ENCODE measurements at regions not wholly inside any gene's neighbourhood (a gene's known extent, or its start where the extent isn't known, plus 50 kb on each side); places are given as distances from the start of the nearest gene placed in this dataset.

- H3K9me3 Mint-ChIP-seq = no peaks in the 10 kb centered on the region
- DNase-seq = no peak
- intact Hi-C loops (cut with micrococcal nuclease) = no loop called here
- no peak overlapping the region for H3K4me3 Mint-ChIP-seq
- H3K27ac Mint-ChIP-seq = no peak overlapping the region
- H3K27me3 Mint-ChIP-seq (ENCODE audit: low read depth) = no peaks in the 10 kb centered on the region
- CTCF ChIA-PET = interaction anchor here (0.7 to 1.7 kb wide), 6 partner anchors 9 to 52 kb away, joined by 3 to 5 read pairs (median 3); no protein-coding TSS in a partner anchor
- H3K36me3 Mint-ChIP-seq (ENCODE audit: low read depth) = no peaks in the 10 kb centered on the region
- H3K4me1 Mint-ChIP-seq (ENCODE audit: low read depth) = peaks cover 35% of the 10 kb centered on the region
Observed at GRCh38 chr13:48181482-48182145, 51.4 kb upstream of the ITM2B start.

GRCh38 chr13:48178126-48178525 lies 54.9 kb upstream of the ITM2B start:
- Mint-ChIP-seq H3K36me3 (ENCODE audit: low read depth) (no peaks in the 10 kb centered on the region), H3K9me3 (no peaks in the 10 kb centered on the region), H3K27me3 (ENCODE audit: low read depth) (no peaks in the 10 kb centered on the region), H3K4me3 (no peak overlapping the region), H3K4me1 (ENCODE audit: low read depth) (peaks cover 10% of the 10 kb centered on the region), H3K27ac (no peak overlapping the region)
- CTCF ChIA-PET = interaction anchor here (1.9 kb wide), 1 partner anchor 9 kb away, joined by 6 read pairs; no protein-coding TSS in a partner anchor
- intact Hi-C loops (cut with micrococcal nuclease) = no loop called here
- no peak for DNase-seq

- CTCF ChIA-PET = interaction anchor here (0.5 to 1.0 kb wide), 2 partner anchors 22 to 192 kb away, joined by 3 read pairs; no protein-coding TSS in a partner anchor
- H3K4me3 Mint-ChIP-seq = no peak overlapping the region
- H3K36me3 Mint-ChIP-seq (ENCODE audit: low read depth) = no peaks in the 10 kb centered on the region
- no peak for DNase-seq
- intact Hi-C loops (cut with micrococcal nuclease) = no loop called here
- peaks cover 2% of the 10 kb centered on the region for H3K4me1 Mint-ChIP-seq (ENCODE audit: low read depth)
- no peak overlapping the region for H3K27ac Mint-ChIP-seq
- H3K27me3 Mint-ChIP-seq (ENCODE audit: low read depth) = no peaks in the 10 kb centered on the region
- no peaks in the 10 kb centered on the region for H3K9me3 Mint-ChIP-seq
Observed at GRCh38 chr13:48176781-48177180, 56.2 kb upstream of the ITM2B start.

GRCh38 chr13:48175185-48175584 lies 57.8 kb upstream of the ITM2B start:
- H3K4me1 Mint-ChIP-seq (ENCODE audit: low read depth) = no peaks in the 10 kb centered on the region
- no peak overlapping the region for H3K4me3 Mint-ChIP-seq
- peaks cover 2% of the 10 kb centered on the region for H3K9me3 Mint-ChIP-seq
- CTCF ChIA-PET = no interaction called here
- no peak for DNase-seq
- H3K27me3 Mint-ChIP-seq (ENCODE audit: low read depth) = no peaks in the 10 kb centered on the region
- H3K27ac Mint-ChIP-seq = no peak overlapping the region
- intact Hi-C loops (cut with micrococcal nuclease) = no loop called here
- no peaks in the 10 kb centered on the region for H3K36me3 Mint-ChIP-seq (ENCODE audit: low read depth)

- peaks cover 2% of the 10 kb centered on the region for H3K9me3 Mint-ChIP-seq
- no peak overlapping the region for H3K27ac Mint-ChIP-seq
- no peaks in the 10 kb centered on the region for H3K36me3 Mint-ChIP-seq (ENCODE audit: low read depth)
- no peak for DNase-seq
- H3K27me3 Mint-ChIP-seq (ENCODE audit: low read depth) = no peaks in the 10 kb centered on the region
- intact Hi-C loops (cut with micrococcal nuclease) = no loop called here
- no peak overlapping the region for H3K4me3 Mint-ChIP-seq
- peaks cover 7% of the 10 kb centered on the region for H3K4me1 Mint-ChIP-seq (ENCODE audit: low read depth)
- CTCF ChIA-PET = interaction anchor here (0.6 to 1.2 kb wide), 5 partner anchors 13 to 52 kb away, joined by 3 to 5 read pairs (median 3); no protein-coding TSS in a partner anchor
Observed at GRCh38 chr13:48167866-48168265, 65.1 kb upstream of the ITM2B start.

- Mint-ChIP-seq H3K9me3 (no peaks in the 10 kb centered on the region), H3K27ac (no peak overlapping the region), H3K4me1 (ENCODE audit: low read depth) (peaks cover 22% of the 10 kb centered on the region), H3K27me3 (ENCODE audit: low read depth) (no peaks in the 10 kb centered on the region), H3K36me3 (ENCODE audit: low read depth) (no peaks in the 10 kb centered on the region), H3K4me3 (no peak overlapping the region)
- CTCF ChIA-PET = interaction anchor here (1.2 kb wide), 1 partner anchor 8 kb away, joined by 3 read pairs; no protein-coding TSS in a partner anchor
- DNase-seq = no peak
- intact Hi-C loops (cut with micrococcal nuclease) = no loop called here
Observed at GRCh38 chr13:48165727-48166126, 67.3 kb upstream of the ITM2B start.

- H3K4me3 Mint-ChIP-seq = no peak overlapping the region
- peaks cover 29% of the 10 kb centered on the region for H3K4me1 Mint-ChIP-seq (ENCODE audit: low read depth)
- H3K27me3 Mint-ChIP-seq (ENCODE audit: low read depth) = no peaks in the 10 kb centered on the region
- H3K36me3 Mint-ChIP-seq (ENCODE audit: low read depth) = no peaks in the 10 kb centered on the region
- H3K27ac Mint-ChIP-seq = no peak overlapping the region
- CTCF ChIA-PET = interaction anchor here (1.2 kb wide), 1 partner anchor 9 kb away, joined by 3 read pairs; no protein-coding TSS in a partner anchor
- intact Hi-C loops (cut with micrococcal nuclease) = no loop called here
- H3K9me3 Mint-ChIP-seq = no peaks in the 10 kb centered on the region
- no peak for DNase-seq
Observed at GRCh38 chr13:48165063-48165462, 67.9 kb upstream of the ITM2B start.

GRCh38 chr13:48163061-48163460 lies 68.2 kb upstream of the MED4 start:
- Mint-ChIP-seq H3K4me3 (no peak overlapping the region), H3K9me3 (no peaks in the 10 kb centered on the region), H3K36me3 (ENCODE audit: low read depth) (no peaks in the 10 kb centered on the region), H3K4me1 (ENCODE audit: low read depth) (peaks cover 49% of the 10 kb centered on the region), H3K27me3 (ENCODE audit: low read depth) (no peaks in the 10 kb centered on the region), H3K27ac (no peak overlapping the region)
- CTCF ChIA-PET = interaction anchor here (0.6 to 1.4 kb wide), 3 partner anchors 17 to 36 kb away, joined by 3 to 5 read pairs (median 3); no protein-coding TSS in a partner anchor
- intact Hi-C loops (cut with micrococcal nuclease) = no loop called here
- DNase-seq = no peak

- H3K36me3 Mint-ChIP-seq (ENCODE audit: low read depth) = no peaks in the 10 kb centered on the region
- no peak overlapping the region for H3K4me3 Mint-ChIP-seq
- intact Hi-C loops (cut with micrococcal nuclease) = no loop called here
- H3K9me3 Mint-ChIP-seq = no peaks in the 10 kb centered on the region
- H3K4me1 Mint-ChIP-seq (ENCODE audit: low read depth) = peaks cover 52% of the 10 kb centered on the region
- CTCF ChIA-PET = interaction anchor here (0.9 to 1.4 kb wide), 4 partner anchors 9 to 67 kb away, joined by 3 to 5 read pairs (median 4); partner anchors contain the start of gene MED4
- no peaks in the 10 kb centered on the region for H3K27me3 Mint-ChIP-seq (ENCODE audit: low read depth)
- DNase-seq = no peak
- no peak overlapping the region for H3K27ac Mint-ChIP-seq
Observed at GRCh38 chr13:48162217-48162616, 67.3 kb upstream of the MED4 start.

- H3K36me3 Mint-ChIP-seq (ENCODE audit: low read depth) = no peaks in the 10 kb centered on the region
- intact Hi-C loops (cut with micrococcal nuclease) = no loop called here
- H3K27ac Mint-ChIP-seq = no peak overlapping the region
- H3K4me3 Mint-ChIP-seq = no peak overlapping the region
- peaks cover 49% of the 10 kb centered on the region for H3K4me1 Mint-ChIP-seq (ENCODE audit: low read depth)
- H3K27me3 Mint-ChIP-seq (ENCODE audit: low read depth) = no peaks in the 10 kb centered on the region
- no peaks in the 10 kb centered on the region for H3K9me3 Mint-ChIP-seq
- CTCF ChIA-PET = interaction anchor here (0.9 to 1.4 kb wide), 4 partner anchors 9 to 67 kb away, joined by 3 to 5 read pairs (median 4); partner anchors contain the start of gene MED4
- no peak for DNase-seq
Observed at GRCh38 chr13:48161530-48162179, 66.8 kb upstream of the MED4 start.

GRCh38 chr13:48160606-48161278 lies 65.8 kb upstream of the MED4 start:
- intact Hi-C loops (cut with micrococcal nuclease) = no loop called here
- Mint-ChIP-seq H3K36me3 (ENCODE audit: low read depth) (no peaks in the 10 kb centered on the region), H3K27me3 (ENCODE audit: low read depth) (no peaks in the 10 kb centered on the region), H3K27ac (peak overlapping the region; percentile 36), H3K4me3 (no peak overlapping the region), H3K9me3 (no peaks in the 10 kb centered on the region), H3K4me1 (ENCODE audit: low read depth) (peaks cover 53% of the 10 kb centered on the region)
- no peak for DNase-seq
- CTCF ChIA-PET = no interaction called here

- no peak for DNase-seq
- H3K9me3 Mint-ChIP-seq = no peaks in the 10 kb centered on the region
- intact Hi-C loops (cut with micrococcal nuclease) = loop anchor here (5.0 to 10.0 kb wide), 3 partner anchors 245 to 1985 kb away; no protein-coding TSS in a partner anchor
- H3K27ac Mint-ChIP-seq = peak overlapping the region; percentile 37
- peaks cover 62% of the 10 kb centered on the region for H3K4me1 Mint-ChIP-seq (ENCODE audit: low read depth)
- CTCF ChIA-PET = interaction anchor here (0.5 kb wide), 1 partner anchor 26 kb away, joined by 3 read pairs; no protein-coding TSS in a partner anchor
- no peaks in the 10 kb centered on the region for H3K36me3 Mint-ChIP-seq (ENCODE audit: low read depth)
- no peak overlapping the region for H3K4me3 Mint-ChIP-seq
- no peaks in the 10 kb centered on the region for H3K27me3 Mint-ChIP-seq (ENCODE audit: low read depth)
Observed at GRCh38 chr13:48159826-48160225, 64.9 kb upstream of the MED4 start.
